ENCODE measurements at regions not wholly inside any gene's neighbourhood (a gene's known extent, or its start where the extent isn't known, plus 50 kb on each side); places are given as distances from the start of the nearest gene placed in this dataset.

- intact Hi-C loops (cut with DNase I): no loop called here
- DNase-seq (ENCODE audit: low spot score): no peak
These were observed 122.5 kb downstream of the DICER1 start for GRCh38 chr14:95034788-95035187.

GRCh38 chr14:95033682-95034632 is 123.4 kb downstream of the DICER1 start:
- intact Hi-C loops (cut with DNase I): no loop called here
- no peak for DNase-seq (ENCODE audit: low spot score)

DNA sequence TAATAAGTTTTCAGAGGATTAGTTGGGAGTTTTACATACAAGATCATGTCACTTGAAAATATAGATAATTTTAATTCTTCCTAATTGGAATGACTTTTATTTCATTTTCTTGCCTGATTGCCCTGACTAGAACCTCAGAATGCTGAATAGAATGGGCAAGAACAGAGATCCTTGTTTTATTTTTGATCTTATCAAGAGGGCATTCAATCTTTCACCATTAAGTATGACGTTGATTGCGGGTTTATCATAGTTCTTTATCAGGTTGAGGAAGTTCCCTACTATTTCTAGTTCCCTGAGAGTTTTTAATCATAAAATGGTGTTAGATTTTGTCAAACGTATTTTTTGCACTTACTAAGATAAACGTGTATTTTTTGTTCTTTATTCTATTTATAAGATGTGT is 124.3 kb downstream of the DICER1 start:
- no peak for DNase-seq (ENCODE audit: low spot score)
- intact Hi-C loops (cut with DNase I): no loop called here

DNA sequence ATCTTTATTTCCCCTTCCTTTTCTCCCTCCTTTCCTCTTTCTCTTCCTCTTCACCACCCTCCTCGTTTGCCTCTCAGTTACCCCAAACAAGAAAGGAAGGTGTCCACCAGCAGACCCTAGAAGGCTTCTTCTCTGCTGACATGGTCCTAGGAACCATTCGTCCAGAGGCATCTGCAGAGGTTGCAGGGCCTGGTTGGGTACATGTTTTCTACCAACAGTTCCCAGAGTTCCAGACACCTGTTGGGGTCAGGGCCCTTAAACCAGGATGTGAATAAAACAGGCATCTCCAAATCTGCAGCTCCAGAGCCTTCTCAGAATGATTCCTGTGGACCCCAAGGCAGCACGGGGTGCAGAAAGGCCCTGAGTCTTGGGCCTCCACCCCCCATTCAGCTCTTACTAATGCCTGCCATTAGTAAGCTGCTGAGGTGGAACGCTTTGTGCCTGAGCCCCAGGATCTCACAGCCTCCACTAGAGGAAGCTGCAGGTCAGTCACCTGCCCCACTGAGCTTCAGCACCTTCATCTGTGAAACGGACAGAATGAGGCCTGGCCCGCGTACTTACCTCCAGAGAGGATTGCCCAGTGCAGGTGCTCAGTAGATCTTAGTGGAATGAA is 130.4 kb downstream of the DICER1 start:
- intact Hi-C loops (cut with DNase I): no loop called here
- no peak for DNase-seq (ENCODE audit: low spot score)

- intact Hi-C loops (cut with DNase I): no loop called here
- no peak for DNase-seq (ENCODE audit: low spot score)
These were observed 131.4 kb downstream of the DICER1 start for GRCh38 chr14:95025941-95026340.

DNA sequence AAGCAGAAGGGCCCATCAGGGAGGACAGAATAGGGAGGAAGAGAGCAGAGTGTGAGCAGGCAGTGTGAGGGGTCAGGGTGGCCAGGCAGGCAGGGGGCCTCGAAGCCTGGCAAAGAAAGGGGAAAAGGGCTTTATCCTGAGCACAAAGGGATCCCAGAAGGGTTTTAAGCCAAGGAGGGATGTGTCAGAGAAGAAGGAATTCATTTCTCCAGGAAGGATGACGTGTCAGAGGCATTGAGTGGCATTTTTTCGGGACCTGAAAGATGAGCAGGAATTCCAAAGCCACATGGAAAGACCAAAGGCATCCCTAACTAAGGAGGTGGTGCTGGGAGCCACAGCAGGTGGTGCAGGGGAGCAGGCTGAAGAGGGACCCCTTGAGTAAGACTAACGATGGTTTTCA is 132.1 kb downstream of the DICER1 start:
- intact Hi-C loops (cut with DNase I): no loop called here
- no peak for DNase-seq (ENCODE audit: low spot score)

- no peak for DNase-seq (ENCODE audit: low spot score)
- intact Hi-C loops (cut with DNase I): no loop called here
These were observed 132.9 kb downstream of the DICER1 start for GRCh38 chr14:95024380-95024779.

DNA sequence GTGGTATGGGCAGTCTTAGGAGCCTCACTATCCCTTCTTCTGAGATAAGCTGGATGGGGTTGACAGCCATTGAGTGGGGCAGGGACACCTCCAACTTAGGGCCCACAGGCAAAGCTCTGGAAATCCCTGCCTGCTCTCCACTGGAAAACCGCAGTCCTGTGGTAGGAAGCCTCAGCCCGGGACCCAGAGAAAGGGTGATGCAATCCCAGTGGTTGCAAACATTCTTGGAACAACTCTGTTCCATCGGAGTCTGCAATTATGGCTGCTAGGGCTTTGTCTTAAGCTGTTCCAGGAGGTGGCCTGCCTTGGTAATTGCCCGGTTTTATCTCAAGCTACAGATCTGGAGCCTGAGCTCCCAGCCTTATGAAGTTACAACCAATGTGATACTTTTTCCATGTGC is 133.4 kb downstream of the DICER1 start:
- intact Hi-C loops (cut with DNase I): no loop called here
- no peak for DNase-seq (ENCODE audit: low spot score)

DNA sequence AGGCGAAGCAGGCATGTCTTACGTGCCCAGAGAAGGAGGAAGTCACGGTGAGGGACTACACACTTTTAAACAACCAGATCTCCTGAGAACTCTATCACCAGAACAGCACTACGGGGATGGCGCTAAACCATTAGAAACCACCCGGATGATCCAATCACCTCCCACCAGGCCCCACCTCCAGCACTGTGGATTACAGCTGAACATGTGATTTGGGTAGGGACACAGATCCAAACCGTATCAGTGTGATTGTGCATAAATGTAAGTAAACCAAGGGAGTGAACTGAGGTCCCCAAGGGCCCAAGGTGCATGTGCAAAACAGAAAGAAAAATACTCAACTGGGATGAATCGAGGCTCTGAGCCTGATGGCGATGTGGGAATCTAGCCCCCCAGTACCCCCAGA is 134.2 kb downstream of the DICER1 start:
- intact Hi-C loops (cut with DNase I): no loop called here
- no peak for DNase-seq (ENCODE audit: low spot score)

GRCh38 chr14:95021588-95021987 is 135.7 kb downstream of the DICER1 start:
- no peak for DNase-seq (ENCODE audit: low spot score)
- intact Hi-C loops (cut with DNase I): no loop called here

DNA sequence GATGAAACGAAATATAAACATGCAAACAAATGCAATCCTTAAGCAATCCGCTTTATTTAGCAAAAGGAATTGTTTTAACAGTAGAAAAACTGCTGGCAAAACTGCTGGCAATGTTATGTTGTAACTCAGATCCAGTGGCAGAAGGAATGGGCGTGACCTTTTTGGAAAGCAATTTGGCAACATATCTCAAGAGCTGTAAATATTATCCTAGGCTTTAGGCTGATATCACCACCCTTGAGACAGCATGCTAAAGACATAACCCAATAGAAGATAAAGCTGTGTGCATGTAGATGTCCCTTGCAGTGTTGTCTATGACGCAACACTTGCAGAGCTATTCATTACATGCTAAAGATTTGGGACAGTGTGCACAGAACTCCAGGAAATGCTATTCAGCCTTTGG is 138.5 kb downstream of the DICER1 start:
- intact Hi-C loops (cut with DNase I): no loop called here
- DNase-seq (ENCODE audit: low spot score): no peak

GRCh38 chr14:95015046-95015445 is 142.3 kb downstream of the DICER1 start:
- DNase-seq (ENCODE audit: low spot score): no peak
- intact Hi-C loops (cut with DNase I): no loop called here

DNA sequence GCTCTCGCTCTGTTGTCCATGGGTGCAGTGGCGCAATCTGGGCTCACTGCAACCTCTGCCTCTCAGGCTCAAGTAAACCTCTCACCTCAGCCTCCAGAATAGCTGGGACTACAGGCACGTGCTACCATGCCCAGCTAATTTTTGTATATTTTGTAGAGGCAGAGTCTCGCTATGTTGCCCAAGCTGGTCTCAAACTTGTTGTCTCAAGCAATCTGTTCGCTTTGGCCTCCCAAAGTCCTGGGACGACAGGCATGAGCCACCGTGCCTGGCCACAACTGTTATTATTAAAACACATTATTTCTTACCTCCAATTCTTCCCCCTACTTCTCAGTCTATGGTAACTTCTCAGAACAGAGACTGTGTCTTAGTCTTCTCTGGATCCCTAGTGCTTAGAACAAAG is 143.3 kb downstream of the DICER1 start:
- intact Hi-C loops (cut with DNase I): no loop called here
- DNase-seq (ENCODE audit: low spot score): no peak

DNA sequence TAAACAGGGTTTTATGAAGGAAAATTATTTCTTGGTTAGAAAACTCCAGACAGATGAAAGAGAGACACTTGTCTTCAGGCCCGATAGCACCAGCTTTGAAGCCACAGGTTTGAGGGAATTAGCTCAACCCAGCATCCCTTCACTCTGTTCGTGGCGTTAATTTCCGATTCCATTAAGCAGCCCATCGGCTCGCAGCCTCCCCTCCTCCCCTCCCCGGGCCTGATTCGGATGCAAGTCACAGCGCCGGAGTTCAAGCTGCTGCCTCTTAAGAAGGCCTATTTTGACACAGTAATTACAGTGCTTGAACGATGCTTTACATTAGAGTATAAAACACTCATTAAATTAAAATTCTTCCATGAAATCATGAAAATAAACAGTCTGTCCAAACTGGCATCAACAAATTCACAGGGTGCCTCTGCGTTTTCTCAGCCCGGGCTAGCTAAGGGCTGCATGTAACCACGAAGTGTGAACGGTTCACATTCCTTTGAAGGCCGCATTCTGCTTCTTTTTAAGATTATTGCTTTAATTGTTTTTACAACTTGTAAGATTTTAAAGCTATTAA is 145.8 kb downstream of the DICER1 start:
- no peak for DNase-seq (ENCODE audit: low spot score)
- intact Hi-C loops (cut with DNase I): no loop called here

DNA sequence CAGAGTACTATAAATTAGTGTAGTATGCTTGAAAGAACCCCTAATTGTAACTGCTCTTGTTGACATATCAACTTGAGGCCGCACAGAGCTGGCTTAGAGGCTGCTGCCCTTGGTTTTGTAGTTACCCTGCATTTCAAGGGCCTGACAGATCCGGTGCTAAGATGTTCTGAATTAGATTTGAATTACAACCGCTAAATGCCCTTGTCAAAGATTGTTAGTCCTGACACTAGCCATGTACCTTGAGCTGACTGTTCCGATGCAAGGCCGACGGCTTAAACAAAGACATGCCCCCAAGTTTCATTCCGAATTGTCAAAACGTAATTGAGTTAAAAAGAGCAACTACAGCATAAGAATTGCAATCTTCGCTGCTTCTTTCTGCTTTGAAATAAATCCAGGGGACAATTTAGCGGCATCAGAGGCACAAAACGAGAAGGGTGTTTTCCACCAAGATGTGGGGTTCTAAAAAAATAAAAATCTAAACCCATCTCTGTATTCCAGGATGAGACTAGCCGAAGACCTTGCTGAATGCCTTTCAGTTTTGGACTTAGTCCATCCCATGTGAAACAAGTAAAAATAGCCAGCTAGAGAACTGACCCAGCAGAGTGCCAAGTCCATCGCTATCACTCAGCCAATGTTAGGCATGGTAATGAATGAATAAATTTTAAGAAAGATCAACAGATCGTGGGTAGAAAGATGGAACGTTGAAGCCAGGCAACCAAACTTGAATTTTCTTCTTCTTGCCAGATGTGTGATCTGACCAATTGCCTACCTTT is 148.7 kb downstream of the DICER1 start:
- intact Hi-C loops (cut with DNase I): no loop called here
- DNase-seq (ENCODE audit: low spot score): no peak

DNA sequence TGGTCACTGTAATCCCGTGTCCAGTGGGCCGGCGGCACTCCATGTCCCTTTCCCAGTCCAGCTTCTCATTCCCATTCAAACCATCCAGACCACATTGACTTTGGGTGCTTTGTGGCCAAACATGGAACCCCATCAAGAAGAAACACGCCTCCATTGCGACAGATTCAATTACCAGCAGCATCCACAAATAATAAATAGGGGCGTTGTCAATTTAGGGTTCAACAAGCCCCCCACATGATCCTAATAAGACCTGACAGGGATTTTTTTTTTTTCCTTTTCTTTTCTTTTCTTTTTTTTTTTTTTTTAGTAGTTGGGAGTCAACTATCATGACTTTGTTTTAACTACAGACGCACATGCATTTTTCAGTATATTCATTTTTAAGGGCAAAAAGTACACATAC is 149.4 kb downstream of the DICER1 start:
- DNase-seq (ENCODE audit: low spot score): no peak
- intact Hi-C loops (cut with DNase I): no loop called here

DNA sequence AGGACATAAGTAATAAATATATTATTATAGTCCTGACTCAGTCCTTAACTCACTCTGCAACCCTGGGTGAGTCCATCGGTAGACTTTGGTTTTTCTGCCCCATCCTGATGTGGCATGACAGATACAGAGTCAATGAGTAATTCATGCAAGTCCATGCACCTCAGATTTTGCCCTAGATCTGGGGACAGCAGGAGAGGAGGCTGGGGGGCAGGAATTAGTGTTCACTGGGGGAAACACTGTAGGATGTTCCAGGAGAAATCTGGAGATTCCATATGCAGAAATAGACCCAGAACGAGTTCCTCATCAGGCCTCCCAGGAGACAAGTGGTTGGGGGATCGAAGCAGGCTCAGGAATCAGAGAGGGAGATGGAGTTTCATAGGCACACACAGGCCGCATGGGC is 150.8 kb downstream of the DICER1 start:
- DNase-seq (ENCODE audit: low spot score): no peak
- intact Hi-C loops (cut with DNase I): no loop called here

GRCh38 chr14:95006051-95006450 is 151.3 kb downstream of the DICER1 start:
- intact Hi-C loops (cut with DNase I): no loop called here
- DNase-seq (ENCODE audit: low spot score): no peak

- no peak for DNase-seq (ENCODE audit: low spot score)
These were observed 154.0 kb downstream of the DICER1 start for GRCh38 chr14:95003099-95003960.

More at GRCh38 chr14:95003099-95003960, 154.0 kb downstream of the DICER1 start:
- intact Hi-C loops (cut with DNase I): no loop called here

All from posterior vena cava (tissue), 2 donors.